HL-60 (cell line): ENCODE measurements at regions not wholly inside any gene's neighbourhood (a gene's known extent, or its start where the extent isn't known, plus 50 kb on each side); places are given as distances from the start of the nearest gene placed in this dataset.

Experiments
- DNase-seq, 2 experiments: peaks; one replicate each; pipeline ENCODE4 v3.0.0-alpha.2; 2010 to 2020; ENCODE audit warnings: low read depth in 1 of 2, low spot score in 1 of 2
- H3K27ac ChIP-seq: fragments of 250-450 bp; sonication (Bioruptor Pico); replicated peaks from 2 replicates; pipeline ENCODE4 v1.5.1; 2020; ENCODE audit warnings: mild to moderate bottlenecking, moderate library complexity
- H3K27me3 ChIP-seq: fragments of 250-450 bp; sonication (Bioruptor Pico); 2 replicates; pipeline ENCODE4 v1.5.1; 2021; ENCODE audit warnings: mild to moderate bottlenecking, moderate library complexity; ENCODE audit not compliant: insufficient read depth, poor library complexity, severe bottlenecking
- H3K4me3 ChIP-seq: replicated peaks from 2 replicates; pipeline ENCODE4 v1.5.1; 2011; ENCODE audit warnings: mild to moderate bottlenecking, control low read depth, low read length; ENCODE audit not compliant: insufficient read depth
- GABPA ChIP-seq: IDR thresholded peaks from 2 replicates; pipeline ENCODE4 v1.6.1; 2012; ENCODE audit warnings: low read depth
- POLR2AphosphoS5 ChIP-seq: IDR thresholded peaks from 2 replicates; pipeline ENCODE4 v1.6.1; 2012; ENCODE audit warnings: low read depth
- SPI1 ChIP-seq: IDR thresholded peaks from 2 replicates; pipeline ENCODE4 v1.6.1; 2012; ENCODE audit warnings: low read depth, mild to moderate bottlenecking, borderline replicate concordance
- TF ChIP-seq, protein P1 (sequence below): IDR thresholded peaks from one replicate; pipeline ENCODE4 v1.5.1; 2011; ENCODE audit warnings: low read length, control low read depth, inconsistent platforms; ENCODE audit not compliant: insufficient read depth
- TF ChIP-seq, protein P2 (sequence below): IDR thresholded peaks from 2 replicates; pipeline ENCODE4 v1.6.1; 2012; ENCODE audit warnings: low read depth; ENCODE audit not compliant: insufficient replicate concordance

DNA sequence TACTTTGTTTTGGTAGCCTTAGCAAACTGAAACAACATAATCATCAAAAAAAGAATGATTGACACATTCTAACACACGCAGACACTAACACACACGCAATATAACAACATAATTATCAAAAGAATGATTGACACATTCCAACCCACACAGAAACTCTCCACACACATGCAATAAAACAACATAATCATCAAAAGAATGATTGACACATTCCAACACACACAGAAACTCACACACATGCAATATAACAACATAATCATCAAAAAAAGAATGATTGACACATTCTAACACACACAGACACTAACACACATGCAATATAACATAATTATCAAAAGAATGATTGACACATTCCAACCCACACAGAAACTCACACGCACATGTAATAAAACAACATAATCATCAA, 172.4 kb downstream of the THBS2 start:
- TF ChIP-seq GABPA = no peak
- TF ChIP-seq SPI1 = no peak
- no peak for TF ChIP-seq POLR2AphosphoS5
- TF ChIP-seq, protein P1, sequence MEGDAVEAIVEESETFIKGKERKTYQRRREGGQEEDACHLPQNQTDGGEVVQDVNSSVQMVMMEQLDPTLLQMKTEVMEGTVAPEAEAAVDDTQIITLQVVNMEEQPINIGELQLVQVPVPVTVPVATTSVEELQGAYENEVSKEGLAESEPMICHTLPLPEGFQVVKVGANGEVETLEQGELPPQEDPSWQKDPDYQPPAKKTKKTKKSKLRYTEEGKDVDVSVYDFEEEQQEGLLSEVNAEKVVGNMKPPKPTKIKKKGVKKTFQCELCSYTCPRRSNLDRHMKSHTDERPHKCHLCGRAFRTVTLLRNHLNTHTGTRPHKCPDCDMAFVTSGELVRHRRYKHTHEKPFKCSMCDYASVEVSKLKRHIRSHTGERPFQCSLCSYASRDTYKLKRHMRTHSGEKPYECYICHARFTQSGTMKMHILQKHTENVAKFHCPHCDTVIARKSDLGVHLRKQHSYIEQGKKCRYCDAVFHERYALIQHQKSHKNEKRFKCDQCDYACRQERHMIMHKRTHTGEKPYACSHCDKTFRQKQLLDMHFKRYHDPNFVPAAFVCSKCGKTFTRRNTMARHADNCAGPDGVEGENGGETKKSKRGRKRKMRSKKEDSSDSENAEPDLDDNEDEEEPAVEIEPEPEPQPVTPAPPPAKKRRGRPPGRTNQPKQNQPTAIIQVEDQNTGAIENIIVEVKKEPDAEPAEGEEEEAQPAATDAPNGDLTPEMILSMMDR = no peak
- TF ChIP-seq, protein P2, sequence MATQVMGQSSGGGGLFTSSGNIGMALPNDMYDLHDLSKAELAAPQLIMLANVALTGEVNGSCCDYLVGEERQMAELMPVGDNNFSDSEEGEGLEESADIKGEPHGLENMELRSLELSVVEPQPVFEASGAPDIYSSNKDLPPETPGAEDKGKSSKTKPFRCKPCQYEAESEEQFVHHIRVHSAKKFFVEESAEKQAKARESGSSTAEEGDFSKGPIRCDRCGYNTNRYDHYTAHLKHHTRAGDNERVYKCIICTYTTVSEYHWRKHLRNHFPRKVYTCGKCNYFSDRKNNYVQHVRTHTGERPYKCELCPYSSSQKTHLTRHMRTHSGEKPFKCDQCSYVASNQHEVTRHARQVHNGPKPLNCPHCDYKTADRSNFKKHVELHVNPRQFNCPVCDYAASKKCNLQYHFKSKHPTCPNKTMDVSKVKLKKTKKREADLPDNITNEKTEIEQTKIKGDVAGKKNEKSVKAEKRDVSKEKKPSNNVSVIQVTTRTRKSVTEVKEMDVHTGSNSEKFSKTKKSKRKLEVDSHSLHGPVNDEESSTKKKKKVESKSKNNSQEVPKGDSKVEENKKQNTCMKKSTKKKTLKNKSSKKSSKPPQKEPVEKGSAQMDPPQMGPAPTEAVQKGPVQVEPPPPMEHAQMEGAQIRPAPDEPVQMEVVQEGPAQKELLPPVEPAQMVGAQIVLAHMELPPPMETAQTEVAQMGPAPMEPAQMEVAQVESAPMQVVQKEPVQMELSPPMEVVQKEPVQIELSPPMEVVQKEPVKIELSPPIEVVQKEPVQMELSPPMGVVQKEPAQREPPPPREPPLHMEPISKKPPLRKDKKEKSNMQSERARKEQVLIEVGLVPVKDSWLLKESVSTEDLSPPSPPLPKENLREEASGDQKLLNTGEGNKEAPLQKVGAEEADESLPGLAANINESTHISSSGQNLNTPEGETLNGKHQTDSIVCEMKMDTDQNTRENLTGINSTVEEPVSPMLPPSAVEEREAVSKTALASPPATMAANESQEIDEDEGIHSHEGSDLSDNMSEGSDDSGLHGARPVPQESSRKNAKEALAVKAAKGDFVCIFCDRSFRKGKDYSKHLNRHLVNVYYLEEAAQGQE = no peak
- Histone ChIP-seq H3K27me3 (no peaks in the 10 kb centered on the region), H3K27ac (no peak overlapping the region), H3K4me3 (no peak overlapping the region)
- no peak for DNase-seq

DNA sequence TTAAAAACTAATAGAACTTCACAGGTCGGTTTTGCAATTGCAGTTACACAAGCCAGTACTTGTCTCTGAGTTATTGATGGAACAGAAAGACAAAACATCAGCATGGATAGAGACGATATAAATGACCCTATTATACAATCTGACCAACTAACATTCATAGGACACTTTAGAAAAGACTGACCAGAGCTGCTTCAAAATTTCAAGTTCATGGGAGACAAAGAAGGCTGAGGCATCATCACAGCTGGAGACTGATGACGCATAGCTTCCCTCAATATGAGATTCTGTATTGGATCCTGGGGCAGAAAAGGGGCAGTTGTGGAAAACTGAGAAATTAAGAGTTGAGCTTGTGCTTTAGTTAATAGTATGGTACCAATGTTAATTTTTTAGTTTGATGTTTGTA, 174.0 kb downstream of the THBS2 start:
- DNase-seq = no peak
- H3K27ac ChIP-seq = no peak overlapping the region

DNA sequence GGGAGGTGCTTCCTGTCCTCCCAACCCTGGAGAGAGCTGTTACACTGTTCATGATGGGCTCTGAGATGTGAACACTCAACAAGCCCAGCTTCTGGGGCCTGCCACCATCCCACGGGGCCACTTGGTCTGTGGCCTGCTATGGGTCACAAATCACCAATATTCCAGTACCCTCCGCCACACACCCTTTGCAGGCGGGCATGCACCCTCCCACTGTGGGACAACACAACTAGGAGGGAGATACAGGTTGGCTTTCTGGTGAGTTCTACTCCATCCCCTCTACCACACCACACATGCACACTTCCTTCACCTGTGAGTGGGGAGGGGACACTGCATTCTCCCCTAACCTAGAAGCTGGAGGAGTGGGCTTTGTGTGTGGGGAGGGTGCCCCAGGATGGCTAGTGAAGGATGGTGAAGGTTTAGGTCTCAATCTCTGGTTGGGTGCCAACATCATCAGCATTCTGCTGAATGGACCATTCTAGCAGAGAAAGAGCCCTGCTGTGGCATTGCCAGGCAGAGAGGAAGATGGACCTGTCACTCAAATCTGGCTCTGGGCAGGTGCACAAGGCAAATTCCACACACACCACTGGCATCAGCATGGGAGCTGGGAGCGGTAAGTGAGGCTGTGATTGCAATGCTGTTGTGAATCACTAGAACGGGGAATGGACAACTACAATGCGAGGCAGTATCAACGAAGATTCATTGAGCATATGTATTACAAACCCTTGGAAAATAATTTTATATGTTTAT, 175.1 kb downstream of the THBS2 start:
- DNase-seq = no peak
- TF ChIP-seq, protein P2 = no peak
- TF ChIP-seq, protein P1 = no peak
- TF ChIP-seq SPI1 = no peak
- no peak for TF ChIP-seq POLR2AphosphoS5
- no peak for TF ChIP-seq GABPA
- no peaks in the 10 kb centered on the region for H3K27me3 ChIP-seq
- H3K27ac ChIP-seq = no peak overlapping the region
- H3K4me3 ChIP-seq = no peak overlapping the region

More for the DNA sequence above, 174.0 kb downstream of the THBS2 start:
- Histone ChIP-seq H3K4me3 (no peak overlapping the region), H3K27me3 (no peaks in the 10 kb centered on the region)
- TF ChIP-seq POLR2AphosphoS5 = no peak
- TF ChIP-seq, protein P1 = no peak
- no peak for TF ChIP-seq SPI1
- TF ChIP-seq GABPA = no peak
- TF ChIP-seq, protein P2 = no peak
